AG09309 (cell line): ENCODE measurements at regions not wholly inside any gene's neighbourhood (a gene's known extent, or its start where the extent isn't known, plus 50 kb on each side); places are given as distances from the start of the nearest gene placed in this dataset.
"Not testable (repeated sequence)": the region's sequence is repeated elsewhere in the genome, so short reads cannot be mapped to it uniquely, and the experiment has no call there.

ENCODE experiments used
- DNase-seq: peaks from one replicate; pipeline ENCODE4 v3.0.0-alpha.2; 2010; ENCODE audit warnings: low read depth
- H3K4me3 ChIP-seq: 2 replicates; pipeline ENCODE4 v1.5.1; 2011; ENCODE audit warnings: mild to moderate bottlenecking, low read depth, low read length, moderate library complexity; ENCODE audit not compliant: control insufficient read depth
- TF ChIP-seq, protein P1 (sequence below): IDR thresholded peaks from 2 replicates; pipeline ENCODE4 v1.5.1; 2011; ENCODE audit warnings: mild to moderate bottlenecking, low read depth, low read length, inconsistent platforms; ENCODE audit not compliant: insufficient read depth, control insufficient read depth; ENCODE audit errors: missing control alignments

DNA sequence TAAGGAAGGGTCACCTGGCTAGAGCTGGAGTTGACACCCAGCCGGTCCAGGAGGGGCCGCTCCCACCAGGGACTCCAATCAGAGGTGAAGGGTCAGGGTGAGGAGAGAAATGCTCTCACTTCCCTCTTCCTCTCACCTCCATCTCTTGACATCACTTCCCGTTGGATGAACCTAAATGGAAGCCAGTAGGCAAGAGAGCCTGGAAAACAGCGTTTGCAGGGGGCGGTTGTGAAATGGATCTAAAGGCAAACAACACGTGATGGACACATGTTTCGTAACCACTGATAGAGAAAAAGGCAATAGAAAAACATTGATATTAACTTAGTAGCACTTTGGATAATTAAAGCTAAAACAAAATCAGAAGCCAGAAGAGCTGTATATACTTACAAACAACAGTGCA lies 105.6 kb upstream of the FOXA2 start:
- DNase-seq, result no peak
- TF ChIP-seq, protein P1, sequence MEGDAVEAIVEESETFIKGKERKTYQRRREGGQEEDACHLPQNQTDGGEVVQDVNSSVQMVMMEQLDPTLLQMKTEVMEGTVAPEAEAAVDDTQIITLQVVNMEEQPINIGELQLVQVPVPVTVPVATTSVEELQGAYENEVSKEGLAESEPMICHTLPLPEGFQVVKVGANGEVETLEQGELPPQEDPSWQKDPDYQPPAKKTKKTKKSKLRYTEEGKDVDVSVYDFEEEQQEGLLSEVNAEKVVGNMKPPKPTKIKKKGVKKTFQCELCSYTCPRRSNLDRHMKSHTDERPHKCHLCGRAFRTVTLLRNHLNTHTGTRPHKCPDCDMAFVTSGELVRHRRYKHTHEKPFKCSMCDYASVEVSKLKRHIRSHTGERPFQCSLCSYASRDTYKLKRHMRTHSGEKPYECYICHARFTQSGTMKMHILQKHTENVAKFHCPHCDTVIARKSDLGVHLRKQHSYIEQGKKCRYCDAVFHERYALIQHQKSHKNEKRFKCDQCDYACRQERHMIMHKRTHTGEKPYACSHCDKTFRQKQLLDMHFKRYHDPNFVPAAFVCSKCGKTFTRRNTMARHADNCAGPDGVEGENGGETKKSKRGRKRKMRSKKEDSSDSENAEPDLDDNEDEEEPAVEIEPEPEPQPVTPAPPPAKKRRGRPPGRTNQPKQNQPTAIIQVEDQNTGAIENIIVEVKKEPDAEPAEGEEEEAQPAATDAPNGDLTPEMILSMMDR, result no peak
- H3K4me3 ChIP-seq, result no peak overlapping the region

DNA sequence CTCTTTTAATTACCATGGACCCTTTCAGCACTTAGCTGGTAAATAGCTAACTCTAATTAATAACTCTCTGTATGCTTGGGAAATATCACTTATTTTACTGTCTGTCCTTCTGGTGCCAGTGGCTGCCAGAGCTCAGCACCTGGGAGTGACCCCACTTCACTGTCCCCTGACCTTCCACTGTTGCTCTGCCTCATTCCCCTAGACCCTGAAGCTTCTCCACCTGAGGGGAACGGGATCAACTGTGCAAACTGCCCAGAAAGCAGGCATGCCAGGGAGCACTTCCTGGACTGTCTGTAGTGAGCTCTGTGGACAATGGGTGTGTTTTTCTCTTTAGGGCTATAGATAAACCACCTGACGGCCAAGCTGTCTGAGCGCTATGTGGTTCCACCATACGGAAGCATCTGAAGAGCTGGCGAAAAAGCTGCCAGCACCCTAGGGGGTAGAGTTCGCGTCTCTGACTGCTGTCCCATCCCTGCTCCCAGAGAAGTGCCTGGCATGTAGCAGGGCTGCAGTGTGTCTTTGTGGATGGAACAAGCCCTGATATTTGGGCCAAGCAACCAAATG lies 106.3 kb upstream of the FOXA2 start:
- no peak for DNase-seq
- no peak overlapping the region for H3K4me3 ChIP-seq
- TF ChIP-seq, protein P1, result no peak

DNA sequence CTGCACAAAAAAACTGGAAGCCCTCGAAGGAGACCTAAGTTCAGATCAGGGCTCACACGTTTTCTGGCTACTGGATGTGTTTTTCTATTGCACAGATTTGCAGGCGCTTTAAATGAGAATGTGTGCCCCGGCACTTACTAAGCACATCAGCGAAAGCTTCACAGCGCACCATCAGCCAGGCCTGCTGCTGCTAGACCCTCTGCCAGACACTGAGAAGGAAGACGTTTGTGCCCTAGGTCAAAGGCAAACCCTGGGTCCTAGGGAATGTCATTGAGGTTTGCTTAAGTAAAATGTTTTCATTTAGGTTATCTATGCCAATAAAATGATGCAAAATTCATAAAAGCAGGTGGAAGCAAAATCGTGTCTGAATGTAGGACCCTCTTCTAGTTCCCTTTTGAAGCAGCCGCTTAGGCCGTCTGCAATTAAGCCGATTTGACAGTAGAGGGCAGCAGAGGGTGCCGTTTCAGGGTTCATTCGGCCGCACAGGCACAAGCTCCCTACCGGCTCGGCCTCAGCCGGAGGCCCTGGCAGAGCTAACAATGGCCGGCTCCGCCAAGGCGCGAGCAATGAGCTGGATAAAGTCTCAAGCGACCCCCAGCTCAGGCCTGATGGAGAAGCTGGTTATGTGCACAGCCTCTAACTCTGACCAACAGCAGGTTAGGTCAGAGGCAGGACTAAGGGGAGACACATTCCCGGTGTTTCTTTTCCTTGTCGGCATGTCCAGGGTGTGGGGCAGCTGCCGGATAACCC lies 107.2 kb upstream of the FOXA2 start:
- TF ChIP-seq, protein P1, result peak; percentile 93
- H3K4me3 ChIP-seq, result no peak overlapping the region
- DNase-seq, result peak; percentile 24

- no peak overlapping the region for H3K4me3 ChIP-seq
- DNase-seq, result no peak
- TF ChIP-seq, protein P1, result no peak
Observed at GRCh38 chr20:22692119-22692475, 107.7 kb upstream of the FOXA2 start.

GRCh38 chr20:22692620-22693019 lies 108.2 kb upstream of the FOXA2 start:
- not testable (repeated sequence) for H3K4me3 ChIP-seq, DNase-seq

DNA sequence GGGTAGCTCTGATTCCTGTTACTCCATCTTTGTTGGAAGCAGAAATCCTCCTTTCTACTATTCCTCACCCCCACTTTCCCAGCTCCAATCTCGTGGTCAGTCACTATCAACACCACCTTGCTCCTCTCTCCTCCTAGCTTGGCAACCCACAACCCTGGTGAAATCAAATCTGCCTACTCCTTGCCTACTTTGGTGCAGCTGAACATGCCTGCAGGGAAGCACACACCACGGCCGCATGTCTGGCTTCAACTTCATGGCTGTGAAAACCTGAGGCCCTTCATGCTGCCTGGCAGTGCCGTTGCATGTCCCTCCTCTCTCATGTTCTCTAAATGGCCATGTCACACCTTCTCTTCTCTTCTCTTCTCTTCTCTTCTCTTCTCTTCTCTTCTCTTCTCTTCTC lies 112.4 kb upstream of the FOXA2 start:
- no peak for DNase-seq
- no peak overlapping the region for H3K4me3 ChIP-seq
- TF ChIP-seq, protein P1, result no peak

GRCh38 chr20:22698259-22698842 lies 114.0 kb upstream of the FOXA2 start:
- DNase-seq, result no peak
- TF ChIP-seq, protein P1, result no peak
- no peak overlapping the region for H3K4me3 ChIP-seq
